ENCODE measurements at regions not wholly inside any gene's neighbourhood (a gene's known extent, or its start where the extent isn't known, plus 50 kb on each side); places are given as distances from the start of the nearest gene placed in this dataset.

- Histone ChIP-seq H3K9me3 (ENCODE audit: control insufficient read depth in 2 of 3, insufficient read depth in 1 of 3, low read length in 3 of 3) (no peaks in the 10 kb centered on the region), H3K9ac (ENCODE audit: low read length in 3 of 3) (no peak overlapping the region), H3K27me3 (ENCODE audit: control insufficient read depth, insufficient read depth, low read length) (no peaks in the 10 kb centered on the region), H3K4me1 (ENCODE audit: control insufficient read depth in 2 of 3, insufficient read depth in 2 of 3, low read depth in 1 of 3, low read length in 3 of 3) (no peaks in the 10 kb centered on the region), H3K27ac (ENCODE audit: low read depth in 2 of 2, low read length in 2 of 2) (no peak overlapping the region), H3K36me3 (ENCODE audit: control insufficient read depth in 2 of 3, insufficient read depth in 3 of 3, low read length in 3 of 3) (no peaks in the 10 kb centered on the region), H3K4me3 (ENCODE audit: low read length in 3 of 3) (no peak overlapping the region)
- FAIRE-seq = no peak
- no peak for TF ChIP-seq CTCF (IDR thresholded peaks at IDR 0.05; ENCODE audit: borderline replicate concordance, extremely low read depth, insufficient read depth)
- DNase-seq = no peak
- intact Hi-C loops (cut with DNase I) = no loop called here
Measured at GRCh38 chr2:81937944-81938343, 1633.4 kb upstream of the LRRTM1 start.

- intact Hi-C loops (cut with DNase I) = no loop called here
- TF ChIP-seq CTCF (IDR thresholded peaks at IDR 0.05; ENCODE audit: borderline replicate concordance, extremely low read depth, insufficient read depth) = no peak
- no peaks in the 10 kb centered on the region for H3K36me3 ChIP-seq (ENCODE audit: control insufficient read depth in 2 of 3, insufficient read depth in 3 of 3, low read length in 3 of 3)
Measured at GRCh38 chr2:81903534-81903933, 1599.0 kb upstream of the LRRTM1 start.

GRCh38 chr2:81901017-81901416 is 1596.5 kb upstream of the LRRTM1 start:
- Histone ChIP-seq H3K36me3 (ENCODE audit: control insufficient read depth in 2 of 3, insufficient read depth in 3 of 3, low read length in 3 of 3) (no peaks in the 10 kb centered on the region), H3K4me1 (ENCODE audit: control insufficient read depth in 2 of 3, insufficient read depth in 2 of 3, low read depth in 1 of 3, low read length in 3 of 3) (no peaks in the 10 kb centered on the region), H3K27ac (ENCODE audit: low read depth in 2 of 2, low read length in 2 of 2) (no peak overlapping the region), H3K9me3 (ENCODE audit: control insufficient read depth in 2 of 3, insufficient read depth in 1 of 3, low read length in 3 of 3) (no peaks in the 10 kb centered on the region), H3K9ac (ENCODE audit: low read length in 3 of 3) (no peak overlapping the region), H3K4me3 (ENCODE audit: low read length in 3 of 3) (no peak overlapping the region), H3K27me3 (ENCODE audit: control insufficient read depth, insufficient read depth, low read length) (no peaks in the 10 kb centered on the region)
- no peak for TF ChIP-seq CTCF (IDR thresholded peaks at IDR 0.05; ENCODE audit: borderline replicate concordance, extremely low read depth, insufficient read depth)
- no peak for DNase-seq
- intact Hi-C loops (cut with DNase I) = no loop called here
- no peak for FAIRE-seq

More at GRCh38 chr2:81903534-81903933, 1599.0 kb upstream of the LRRTM1 start:
- DNase-seq (no peak), FAIRE-seq (no peak)
- Histone ChIP-seq H3K9ac (ENCODE audit: low read length in 3 of 3) (no peak overlapping the region), H3K27me3 (ENCODE audit: control insufficient read depth, insufficient read depth, low read length) (no peaks in the 10 kb centered on the region), H3K27ac (ENCODE audit: low read depth in 2 of 2, low read length in 2 of 2) (no peak overlapping the region), H3K4me3 (ENCODE audit: low read length in 3 of 3) (no peak overlapping the region), H3K9me3 (ENCODE audit: control insufficient read depth in 2 of 3, insufficient read depth in 1 of 3, low read length in 3 of 3) (no peaks in the 10 kb centered on the region), H3K4me1 (ENCODE audit: control insufficient read depth in 2 of 3, insufficient read depth in 2 of 3, low read depth in 1 of 3, low read length in 3 of 3) (no peaks in the 10 kb centered on the region)

GRCh38 chr2:81895620-81896250 is 1591.2 kb upstream of the LRRTM1 start:
- Histone ChIP-seq H3K9me3 (ENCODE audit: control insufficient read depth in 2 of 3, insufficient read depth in 1 of 3, low read length in 3 of 3) (no peaks in the 10 kb centered on the region), H3K27ac (ENCODE audit: low read depth in 2 of 2, low read length in 2 of 2) (peak overlapping the region in 1 of 2 donors; percentile 80), H3K4me3 (ENCODE audit: low read length in 3 of 3) (peak overlapping the region in 2 of 3 donors; percentile 0 to 23), H3K36me3 (ENCODE audit: control insufficient read depth in 2 of 3, insufficient read depth in 3 of 3, low read length in 3 of 3) (no peaks in the 10 kb centered on the region), H3K27me3 (ENCODE audit: control insufficient read depth, insufficient read depth, low read length) (no peaks in the 10 kb centered on the region), H3K9ac (ENCODE audit: low read length in 3 of 3) (peak overlapping the region in 1 of 3 donors; percentile 8), H3K4me1 (ENCODE audit: control insufficient read depth in 2 of 3, insufficient read depth in 2 of 3, low read depth in 1 of 3, low read length in 3 of 3) (no peaks in the 10 kb centered on the region)
- no peak for TF ChIP-seq CTCF (IDR thresholded peaks at IDR 0.05; ENCODE audit: borderline replicate concordance, extremely low read depth, insufficient read depth)
- peak; percentile 72 for FAIRE-seq
- intact Hi-C loops (cut with DNase I) = no loop called here
- peak in 4 of 5 donors; percentile 25 to 77 (median 49) for DNase-seq
